ENCODE measurements at regions not wholly inside any gene's neighbourhood (a gene's known extent, or its start where the extent isn't known, plus 50 kb on each side); places are given as distances from the start of the nearest gene placed in this dataset.

DNA sequence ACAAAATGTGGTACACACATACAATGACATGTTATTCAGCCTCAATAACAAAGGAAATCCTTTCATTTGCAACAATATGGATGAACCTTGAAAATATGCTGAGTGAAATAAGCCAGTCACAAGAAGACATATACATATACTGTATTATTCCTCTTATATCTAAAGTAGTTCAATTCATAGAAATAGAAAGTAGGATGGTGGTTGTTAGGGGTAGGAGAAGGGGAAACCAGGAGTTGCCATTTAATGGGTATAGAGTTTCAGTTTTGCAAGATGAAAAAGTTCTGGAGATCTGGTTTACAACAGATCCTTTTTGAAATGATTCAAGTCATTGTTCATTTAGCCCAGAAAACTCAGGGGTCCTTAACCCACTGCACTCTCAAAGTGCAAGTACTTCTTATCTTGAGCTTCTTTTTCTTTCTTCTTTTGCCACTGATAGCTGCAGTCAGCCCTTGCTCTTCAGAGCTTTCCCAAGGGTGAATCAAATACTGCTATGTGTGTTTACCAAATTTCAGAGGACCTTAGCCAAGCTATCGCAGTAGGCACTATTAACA lies 208.0 kb upstream of the EOMES start:
- TF ChIP-seq, protein P1, sequence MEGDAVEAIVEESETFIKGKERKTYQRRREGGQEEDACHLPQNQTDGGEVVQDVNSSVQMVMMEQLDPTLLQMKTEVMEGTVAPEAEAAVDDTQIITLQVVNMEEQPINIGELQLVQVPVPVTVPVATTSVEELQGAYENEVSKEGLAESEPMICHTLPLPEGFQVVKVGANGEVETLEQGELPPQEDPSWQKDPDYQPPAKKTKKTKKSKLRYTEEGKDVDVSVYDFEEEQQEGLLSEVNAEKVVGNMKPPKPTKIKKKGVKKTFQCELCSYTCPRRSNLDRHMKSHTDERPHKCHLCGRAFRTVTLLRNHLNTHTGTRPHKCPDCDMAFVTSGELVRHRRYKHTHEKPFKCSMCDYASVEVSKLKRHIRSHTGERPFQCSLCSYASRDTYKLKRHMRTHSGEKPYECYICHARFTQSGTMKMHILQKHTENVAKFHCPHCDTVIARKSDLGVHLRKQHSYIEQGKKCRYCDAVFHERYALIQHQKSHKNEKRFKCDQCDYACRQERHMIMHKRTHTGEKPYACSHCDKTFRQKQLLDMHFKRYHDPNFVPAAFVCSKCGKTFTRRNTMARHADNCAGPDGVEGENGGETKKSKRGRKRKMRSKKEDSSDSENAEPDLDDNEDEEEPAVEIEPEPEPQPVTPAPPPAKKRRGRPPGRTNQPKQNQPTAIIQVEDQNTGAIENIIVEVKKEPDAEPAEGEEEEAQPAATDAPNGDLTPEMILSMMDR (IDR thresholded peaks at IDR 0.05; ENCODE audit: low read length, missing control alignments), result no peak
- H3K4me3 ChIP-seq (replicated peaks; ENCODE audit: low read depth, low read length), result no peak overlapping the region
- DNase-seq (ENCODE audit: low read depth), result no peak

DNA sequence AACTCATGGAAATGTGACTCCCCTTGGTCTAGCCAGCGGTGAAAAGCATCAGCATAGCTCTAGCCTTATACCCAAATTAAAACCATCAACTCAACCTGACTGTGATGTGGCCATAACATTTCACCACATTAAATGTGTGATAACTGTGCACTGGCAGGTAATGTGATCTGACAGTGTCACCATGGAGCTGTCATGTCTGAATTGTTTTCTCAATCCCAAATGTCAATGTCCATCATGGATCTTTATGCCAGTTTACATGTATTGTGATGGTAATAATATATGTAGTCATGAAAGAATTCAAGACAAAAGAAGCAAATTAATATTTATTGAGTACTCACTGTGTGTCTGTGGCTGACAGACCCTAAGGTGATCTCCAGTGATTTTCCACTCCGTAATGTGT lies 213.4 kb upstream of the EOMES start:
- DNase-seq (ENCODE audit: low read depth), result no peak

DNA sequence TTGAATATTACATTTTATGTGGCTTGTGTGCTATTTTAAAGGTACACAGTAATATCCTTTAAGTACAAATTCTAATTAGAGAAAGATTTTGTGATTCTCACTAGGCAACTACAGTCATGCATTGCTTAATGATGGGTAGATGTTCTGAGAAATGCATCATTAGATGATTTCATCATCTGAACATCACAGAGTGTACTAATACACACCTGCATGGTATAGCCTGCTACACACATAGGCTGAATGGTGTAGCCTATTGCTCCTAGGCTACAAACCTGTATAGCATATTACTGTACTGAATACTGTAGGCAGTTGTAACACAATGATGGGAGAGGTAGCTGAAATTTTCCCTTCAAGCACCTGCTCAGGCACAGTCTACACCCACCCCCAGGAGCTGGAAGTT lies 217.4 kb upstream of the EOMES start:
- no peak for DNase-seq (ENCODE audit: low read depth)
- TF ChIP-seq, protein P1 (IDR thresholded peaks at IDR 0.05; ENCODE audit: low read length, missing control alignments), result no peak
- no peak overlapping the region for H3K4me3 ChIP-seq (replicated peaks; ENCODE audit: low read depth, low read length)

More for the DNA sequence above, 213.4 kb upstream of the EOMES start:
- no peak overlapping the region for H3K4me3 ChIP-seq (replicated peaks; ENCODE audit: low read depth, low read length)
- TF ChIP-seq, protein P1 (IDR thresholded peaks at IDR 0.05; ENCODE audit: low read length, missing control alignments), result no peak

DNA sequence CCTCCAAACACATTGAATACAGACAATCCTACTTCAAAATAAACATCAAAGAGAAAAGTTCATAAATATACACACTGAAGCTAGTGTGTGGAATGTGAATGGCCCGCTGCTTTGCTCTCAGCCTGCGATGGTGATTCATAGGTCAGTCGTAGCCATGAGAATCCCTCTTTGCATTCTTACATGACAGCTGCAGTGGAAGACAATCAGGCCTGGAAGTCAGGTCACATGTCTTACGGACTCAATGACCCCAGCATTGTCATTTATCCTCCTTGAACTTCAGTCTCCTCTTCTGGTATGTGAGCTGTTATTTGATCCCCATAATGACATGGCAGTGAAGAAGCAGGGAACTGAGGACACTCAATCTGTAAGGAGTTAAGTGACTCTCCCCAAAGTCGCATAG lies 217.8 kb upstream of the EOMES start:
- DNase-seq (ENCODE audit: low read depth), result peak; percentile 23
- H3K4me3 ChIP-seq (replicated peaks; ENCODE audit: low read depth, low read length), result no peak overlapping the region
- TF ChIP-seq, protein P1 (IDR thresholded peaks at IDR 0.05; ENCODE audit: low read length, missing control alignments), result no peak

DNA sequence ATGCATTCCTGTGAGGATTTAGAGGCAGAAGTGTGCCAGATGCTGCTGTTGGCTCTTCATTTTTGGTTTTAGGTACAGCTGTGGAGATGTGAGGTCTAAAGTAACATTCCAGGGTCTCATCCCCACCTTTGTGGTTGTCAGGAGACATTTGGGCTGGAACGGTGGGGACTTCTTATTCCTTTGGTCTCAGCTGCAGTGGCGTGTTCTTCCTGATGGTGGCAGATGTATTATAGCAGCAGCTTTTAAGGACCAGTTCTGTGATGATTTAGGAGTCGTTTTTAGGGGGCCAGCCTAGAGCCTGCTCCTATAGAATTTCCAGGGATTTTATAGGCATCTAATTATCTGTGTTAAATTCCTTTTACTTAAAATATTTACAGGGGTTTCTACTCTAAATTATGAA lies 221.0 kb upstream of the EOMES start:
- TF ChIP-seq, protein P1 (IDR thresholded peaks at IDR 0.05; ENCODE audit: low read length, missing control alignments), result peak; percentile 41
- H3K4me3 ChIP-seq (replicated peaks; ENCODE audit: low read depth, low read length), result no peak overlapping the region
- DNase-seq (ENCODE audit: low read depth), result peak; percentile 19

DNA sequence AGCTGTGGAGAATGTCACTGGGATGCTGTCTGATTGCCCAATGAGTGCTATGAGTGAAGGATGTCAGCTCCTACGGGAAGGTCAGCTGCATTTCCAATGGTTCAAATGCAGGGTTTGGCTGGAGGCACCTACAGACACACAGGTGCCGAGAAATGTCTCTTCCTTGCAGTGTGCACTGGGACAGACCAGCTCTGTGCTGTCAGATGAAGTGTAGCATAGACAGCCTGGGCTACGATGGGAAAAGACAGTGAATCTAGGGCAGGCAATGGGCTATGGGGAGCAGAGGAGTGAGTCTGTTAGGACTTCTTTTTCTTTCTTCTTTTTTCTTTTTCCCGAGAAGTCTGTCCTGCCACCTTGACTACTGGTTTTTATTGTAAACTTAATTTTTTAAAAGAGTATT lies 223.1 kb upstream of the EOMES start:
- no peak for DNase-seq (ENCODE audit: low read depth)
- TF ChIP-seq, protein P1 (IDR thresholded peaks at IDR 0.05; ENCODE audit: low read length, missing control alignments), result no peak
- H3K4me3 ChIP-seq (replicated peaks; ENCODE audit: low read depth, low read length), result no peak overlapping the region

DNA sequence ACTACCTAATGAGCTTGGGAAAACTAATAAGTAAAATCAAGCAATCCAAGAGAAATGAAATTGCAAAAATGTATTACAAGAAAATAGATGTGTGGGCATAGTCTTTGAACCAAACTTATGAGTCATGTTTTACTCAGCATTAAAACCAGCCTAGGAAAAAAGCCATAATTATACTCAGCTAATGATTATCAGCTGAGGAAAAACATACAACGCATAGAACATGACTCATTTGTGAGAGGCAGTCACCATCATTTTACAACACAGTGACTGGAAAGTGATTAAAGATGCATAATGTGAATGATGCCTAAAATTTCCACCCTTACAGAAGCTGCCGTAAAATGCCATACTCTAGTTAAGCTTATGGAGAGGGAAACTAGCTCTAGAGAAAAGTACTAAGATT lies 238.0 kb upstream of the EOMES start:
- peak; percentile 9 for DNase-seq (ENCODE audit: low read depth)
- no peak overlapping the region for H3K4me3 ChIP-seq (replicated peaks; ENCODE audit: low read depth, low read length)
- TF ChIP-seq, protein P1 (IDR thresholded peaks at IDR 0.05; ENCODE audit: low read length, missing control alignments), result no peak

All from fibroblast of pulmonary artery (primary cell).